Liver (tissue), 7 donors: ENCODE measurements at regions not wholly inside any gene's neighbourhood (a gene's known extent, or its start where the extent isn't known, plus 50 kb on each side); places are given as distances from the start of the nearest gene placed in this dataset.

Experiments used
- DNase-seq: peaks from one replicate; pipeline ENCODE4 v3.0.0-alpha.2; 2017; ENCODE audit warnings: low spot score
- H3K27ac ChIP-seq, 2 donors: one replicate each; pipeline ENCODE4 v1.7.0; 2013; ENCODE audit warnings: inconsistent platforms in 2 of 2, low read length in 2 of 2, control low read depth in 1 of 2, low read depth in 1 of 2, mild to moderate bottlenecking in 1 of 2
- H3K27me3 ChIP-seq, 4 donors: one replicate each; pipeline versions ENCODE4 v1.6.1 to v1.7.0; 2013; ENCODE audit warnings: low read length in 3 of 4, inconsistent platforms in 1 of 4, mild to moderate bottlenecking in 1 of 4, moderate library complexity in 1 of 4; ENCODE audit not compliant: control insufficient read depth in 4 of 4, insufficient read depth in 4 of 4
- H3K36me3 ChIP-seq, 4 donors: one replicate each; pipeline versions ENCODE4 v1.6.1 to v1.7.0; 2013; ENCODE audit warnings: low read length in 3 of 4, mild to moderate bottlenecking in 3 of 4, low read depth in 1 of 4, moderate library complexity in 1 of 4; ENCODE audit not compliant: control insufficient read depth in 4 of 4, insufficient read depth in 3 of 4
- H3K4me1 ChIP-seq, 4 donors: one replicate each; pipeline versions ENCODE4 v1.6.1 to v1.7.0; 2013; ENCODE audit warnings: low read length in 3 of 4, mild to moderate bottlenecking in 3 of 4, moderate library complexity in 1 of 4; ENCODE audit not compliant: control insufficient read depth in 4 of 4, insufficient read depth in 4 of 4
- H3K4me3 ChIP-seq, 3 donors: one replicate each; pipeline versions ENCODE4 v1.6.1 to v1.7.0; 2013; ENCODE audit warnings: low read length in 3 of 3, control low read depth in 1 of 3, low read depth in 1 of 3, mild to moderate bottlenecking in 1 of 3
- H3K9ac ChIP-seq, 2 donors: one replicate each; pipeline ENCODE4 v1.7.0; 2013; ENCODE audit warnings: low read length in 2 of 2, mild to moderate bottlenecking in 2 of 2, moderate library complexity in 2 of 2, control low read depth in 1 of 2, low read depth in 1 of 2
- H3K9me3 ChIP-seq, 4 donors: one replicate each; pipeline versions ENCODE4 v1.6.1 to v1.7.0; 2013; ENCODE audit warnings: low read length in 3 of 4; ENCODE audit not compliant: control insufficient read depth in 4 of 4
- EGR1 ChIP-seq, 2 donors: IDR thresholded peaks; 2 replicates each; pipeline ENCODE4 v1.6.1; 2016 to 2018; ENCODE audit warnings: antibody characterized with exemption in 2 of 2, low read depth in 2 of 2
- FOXA1 ChIP-seq: IDR thresholded peaks from 2 replicates; pipeline ENCODE4 v1.6.1; 2016; ENCODE audit warnings: antibody characterized with exemption
- FOXA2 ChIP-seq: IDR thresholded peaks from 2 replicates; pipeline ENCODE4 v1.6.1; 2016; ENCODE audit warnings: antibody characterized with exemption
- GABPA ChIP-seq, 2 donors: IDR thresholded peaks in 1 of 2; conservative IDR thresholded peaks in 1 of 2; 2 replicates each; pipeline ENCODE4 v1.6.1; 2016; ENCODE audit warnings: antibody characterized with exemption in 2 of 2, mild to moderate bottlenecking in 1 of 2, moderate library complexity in 1 of 2
- HNF4A ChIP-seq, 2 donors: conservative IDR thresholded peaks; 2 replicates each; pipeline ENCODE4 v1.6.1; 2016; ENCODE audit warnings: antibody characterized with exemption in 2 of 2, mild to moderate bottlenecking in 2 of 2
- HNF4G ChIP-seq: IDR thresholded peaks from 2 replicates; pipeline ENCODE4 v1.6.1; 2016; ENCODE audit warnings: antibody characterized with exemption
- JUND ChIP-seq, 2 donors: IDR thresholded peaks; 2 replicates each; pipeline ENCODE4 v1.6.1; 2016; ENCODE audit warnings: antibody characterized with exemption in 2 of 2
- NR2F2 ChIP-seq: IDR thresholded peaks from 2 replicates; pipeline ENCODE4 v1.6.1; 2016; ENCODE audit warnings: antibody characterized with exemption
- RAD21 ChIP-seq, 2 donors: IDR thresholded peaks; 2 replicates each; pipeline ENCODE4 v1.6.1; 2016; ENCODE audit warnings: antibody characterized with exemption in 2 of 2, mild to moderate bottlenecking in 2 of 2
- RXRA ChIP-seq, 2 donors: IDR thresholded peaks; 2 replicates each; pipeline ENCODE4 v1.6.1; 2017 to 2018; ENCODE audit warnings: antibody characterized with exemption in 2 of 2, mild to moderate bottlenecking in 1 of 2
- SP1 ChIP-seq: IDR thresholded peaks from 2 replicates; pipeline ENCODE4 v1.6.1; 2018; ENCODE audit warnings: antibody characterized with exemption, mild to moderate bottlenecking
- TAF1 ChIP-seq: conservative IDR thresholded peaks from 2 replicates; pipeline ENCODE4 v1.6.1; 2016; ENCODE audit warnings: antibody characterized with exemption, mild to moderate bottlenecking
- YY1 ChIP-seq: IDR thresholded peaks from 2 replicates; pipeline ENCODE4 v1.6.1; 2016; ENCODE audit warnings: antibody characterized with exemption, mild to moderate bottlenecking
- WGBS: extraction: QIAGEN DNeasy Blood & Tissue Kit; methylation state at CpG from one replicate; pipeline ENCODE4 v1.1.7; 2013; 5-methylcytosine and 5-hydroxymethylcytosine counted together
- TF ChIP-seq, protein P1 (sequence below): IDR thresholded peaks from 2 replicates; pipeline ENCODE4 v1.6.1; 2016; ENCODE audit warnings: antibody characterized with exemption, mild to moderate bottlenecking
- TF ChIP-seq, protein P2 (sequence below): IDR thresholded peaks from 2 replicates; pipeline ENCODE4 v1.6.1; 2016; ENCODE audit warnings: antibody characterized with exemption
- TF ChIP-seq, protein P3 (sequence below): IDR thresholded peaks from 2 replicates; pipeline ENCODE4 v1.6.1; 2016; ENCODE audit warnings: antibody characterized with exemption
- TF ChIP-seq, protein P4 (sequence below): IDR thresholded peaks from 2 replicates; pipeline ENCODE4 v1.6.1; 2016; ENCODE audit warnings: antibody characterized with exemption
- donor health status: healthy.
- donor health status: healthy.
- donor health status: healthy.
- donor health status: healthy.

DNA sequence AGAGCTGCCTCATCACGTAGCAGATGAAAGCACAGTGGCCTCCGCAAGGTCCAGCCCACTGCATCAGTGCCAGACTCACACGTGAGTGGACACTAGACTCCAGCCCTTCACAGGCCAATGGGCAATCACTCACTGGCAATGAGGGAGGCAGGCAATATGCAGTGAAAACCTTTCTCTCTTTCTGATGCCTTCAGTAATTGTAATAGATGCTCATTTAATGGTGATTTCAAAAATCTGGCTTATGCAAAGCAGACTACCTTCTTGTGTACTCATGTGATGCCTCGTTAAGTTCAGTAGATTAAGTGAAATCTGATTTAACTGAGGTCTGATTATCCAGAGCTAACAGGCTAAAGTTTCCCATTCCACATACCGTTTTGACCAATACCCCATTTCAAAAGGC lies 546.9 kb downstream of the MIAT start:
- Histone ChIP-seq H3K9me3 (no peaks in the 10 kb centered on the region), H3K36me3 (no peaks in the 10 kb centered on the region), H3K4me1 (no peaks in the 10 kb centered on the region), H3K27ac (no peak overlapping the region), H3K27me3 (peaks cover 0 to 3% (median 1%) of the 10 kb centered on the region in 4 donors), H3K4me3 (no peak overlapping the region), H3K9ac (no peak overlapping the region)
- no peak for DNase-seq
- TF ChIP-seq HNF4G = no peak
- TF ChIP-seq NR2F2 = no peak
- no peak for TF ChIP-seq EGR1 (IDR thresholded peaks at IDR 0.05; ENCODE audit: low read depth in 2 of 2)
- TF ChIP-seq, protein P1, sequence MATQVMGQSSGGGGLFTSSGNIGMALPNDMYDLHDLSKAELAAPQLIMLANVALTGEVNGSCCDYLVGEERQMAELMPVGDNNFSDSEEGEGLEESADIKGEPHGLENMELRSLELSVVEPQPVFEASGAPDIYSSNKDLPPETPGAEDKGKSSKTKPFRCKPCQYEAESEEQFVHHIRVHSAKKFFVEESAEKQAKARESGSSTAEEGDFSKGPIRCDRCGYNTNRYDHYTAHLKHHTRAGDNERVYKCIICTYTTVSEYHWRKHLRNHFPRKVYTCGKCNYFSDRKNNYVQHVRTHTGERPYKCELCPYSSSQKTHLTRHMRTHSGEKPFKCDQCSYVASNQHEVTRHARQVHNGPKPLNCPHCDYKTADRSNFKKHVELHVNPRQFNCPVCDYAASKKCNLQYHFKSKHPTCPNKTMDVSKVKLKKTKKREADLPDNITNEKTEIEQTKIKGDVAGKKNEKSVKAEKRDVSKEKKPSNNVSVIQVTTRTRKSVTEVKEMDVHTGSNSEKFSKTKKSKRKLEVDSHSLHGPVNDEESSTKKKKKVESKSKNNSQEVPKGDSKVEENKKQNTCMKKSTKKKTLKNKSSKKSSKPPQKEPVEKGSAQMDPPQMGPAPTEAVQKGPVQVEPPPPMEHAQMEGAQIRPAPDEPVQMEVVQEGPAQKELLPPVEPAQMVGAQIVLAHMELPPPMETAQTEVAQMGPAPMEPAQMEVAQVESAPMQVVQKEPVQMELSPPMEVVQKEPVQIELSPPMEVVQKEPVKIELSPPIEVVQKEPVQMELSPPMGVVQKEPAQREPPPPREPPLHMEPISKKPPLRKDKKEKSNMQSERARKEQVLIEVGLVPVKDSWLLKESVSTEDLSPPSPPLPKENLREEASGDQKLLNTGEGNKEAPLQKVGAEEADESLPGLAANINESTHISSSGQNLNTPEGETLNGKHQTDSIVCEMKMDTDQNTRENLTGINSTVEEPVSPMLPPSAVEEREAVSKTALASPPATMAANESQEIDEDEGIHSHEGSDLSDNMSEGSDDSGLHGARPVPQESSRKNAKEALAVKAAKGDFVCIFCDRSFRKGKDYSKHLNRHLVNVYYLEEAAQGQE = no peak
- TF ChIP-seq RXRA (IDR thresholded peaks at IDR 0.05) = no peak
- TF ChIP-seq, protein P2, sequence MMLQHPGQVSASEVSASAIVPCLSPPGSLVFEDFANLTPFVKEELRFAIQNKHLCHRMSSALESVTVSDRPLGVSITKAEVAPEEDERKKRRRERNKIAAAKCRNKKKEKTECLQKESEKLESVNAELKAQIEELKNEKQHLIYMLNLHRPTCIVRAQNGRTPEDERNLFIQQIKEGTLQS = no peak
- TF ChIP-seq SP1 = no peak
- TF ChIP-seq FOXA2 = no peak
- no peak for TF ChIP-seq GABPA (IDR thresholded peaks at IDR 0.05 in 1 of 2, conservative IDR thresholded peaks at IDR 0.05 in 1 of 2)
- TF ChIP-seq, protein P3, sequence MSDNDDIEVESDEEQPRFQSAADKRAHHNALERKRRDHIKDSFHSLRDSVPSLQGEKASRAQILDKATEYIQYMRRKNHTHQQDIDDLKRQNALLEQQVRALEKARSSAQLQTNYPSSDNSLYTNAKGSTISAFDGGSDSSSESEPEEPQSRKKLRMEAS = no peak
- TF ChIP-seq HNF4A (conservative IDR thresholded peaks at IDR 0.05) = no peak
- TF ChIP-seq, protein P4, sequence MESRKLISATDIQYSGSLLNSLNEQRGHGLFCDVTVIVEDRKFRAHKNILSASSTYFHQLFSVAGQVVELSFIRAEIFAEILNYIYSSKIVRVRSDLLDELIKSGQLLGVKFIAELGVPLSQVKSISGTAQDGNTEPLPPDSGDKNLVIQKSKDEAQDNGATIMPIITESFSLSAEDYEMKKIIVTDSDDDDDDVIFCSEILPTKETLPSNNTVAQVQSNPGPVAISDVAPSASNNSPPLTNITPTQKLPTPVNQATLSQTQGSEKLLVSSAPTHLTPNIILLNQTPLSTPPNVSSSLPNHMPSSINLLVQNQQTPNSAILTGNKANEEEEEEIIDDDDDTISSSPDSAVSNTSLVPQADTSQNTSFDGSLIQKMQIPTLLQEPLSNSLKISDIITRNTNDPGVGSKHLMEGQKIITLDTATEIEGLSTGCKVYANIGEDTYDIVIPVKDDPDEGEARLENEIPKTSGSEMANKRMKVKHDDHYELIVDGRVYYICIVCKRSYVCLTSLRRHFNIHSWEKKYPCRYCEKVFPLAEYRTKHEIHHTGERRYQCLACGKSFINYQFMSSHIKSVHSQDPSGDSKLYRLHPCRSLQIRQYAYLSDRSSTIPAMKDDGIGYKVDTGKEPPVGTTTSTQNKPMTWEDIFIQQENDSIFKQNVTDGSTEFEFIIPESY = no peak
- no peak for TF ChIP-seq YY1
- TF ChIP-seq FOXA1 = no peak
- no peak for TF ChIP-seq TAF1
- no peak for TF ChIP-seq JUND (IDR thresholded peaks at IDR 0.05)
- TF ChIP-seq RAD21 (IDR thresholded peaks at IDR 0.05) = no peak
- 78% methylated on average over 5 of the region's 5 CpGs for WGBS

DNA sequence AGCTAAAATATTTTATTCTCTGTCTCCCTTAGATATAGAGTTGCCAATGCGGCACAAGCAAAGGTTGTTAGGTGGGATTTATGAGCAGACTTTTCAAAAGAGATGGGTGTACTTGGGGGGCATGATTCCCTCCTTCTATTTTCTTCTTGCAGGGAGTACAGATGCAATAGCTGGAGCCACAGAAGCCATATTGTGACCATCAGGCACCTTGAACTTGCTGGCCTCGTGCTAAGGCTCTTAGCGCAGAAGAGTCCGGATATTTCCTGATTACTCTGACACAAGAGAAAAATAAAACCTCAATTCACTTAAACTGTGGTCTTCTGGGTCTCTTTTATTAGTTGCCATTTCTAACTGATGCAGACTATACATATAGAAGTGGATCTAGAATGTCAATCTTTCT lies 547.4 kb downstream of the MIAT start:
- no peak for DNase-seq
- H3K27ac ChIP-seq = no peak overlapping the region
- WGBS = 95% methylated on average over 4 of the region's 4 CpGs
- H3K9me3 ChIP-seq = no peaks in the 10 kb centered on the region
- no peak overlapping the region for H3K4me3 ChIP-seq
- no peaks in the 10 kb centered on the region for H3K36me3 ChIP-seq
- H3K9ac ChIP-seq = no peak overlapping the region
- peaks cover 0 to 3% (median 1%) of the 10 kb centered on the region in 4 donors for H3K27me3 ChIP-seq
- no peak for TF ChIP-seq HNF4A (conservative IDR thresholded peaks at IDR 0.05)
- TF ChIP-seq, protein P2 = no peak
- TF ChIP-seq TAF1 = no peak
- no peak for TF ChIP-seq NR2F2
- no peak for TF ChIP-seq FOXA1
- TF ChIP-seq JUND (IDR thresholded peaks at IDR 0.05) = no peak
- no peak for TF ChIP-seq EGR1 (IDR thresholded peaks at IDR 0.05; ENCODE audit: low read depth in 2 of 2)
- no peak for TF ChIP-seq HNF4G
- TF ChIP-seq, protein P3 = no peak
- TF ChIP-seq, protein P4 = no peak
- TF ChIP-seq YY1 = no peak
- no peak for TF ChIP-seq RXRA (IDR thresholded peaks at IDR 0.05)
- H3K4me1 ChIP-seq = no peaks in the 10 kb centered on the region
